ENCODE measurements at regions not wholly inside any gene's neighbourhood (a gene's known extent, or its start where the extent isn't known, plus 50 kb on each side); places are given as distances from the start of the nearest gene placed in this dataset.

GRCh38 chr21:32136546-32136945 lies 142.3 kb downstream of the MIS18A start:
- peaks cover 27% of the 10 kb centered on the region for H3K4me1 ChIP-seq (ENCODE audit: low read length)
- H3F3A ChIP-seq (ENCODE audit: insufficient read depth, low read length) = peaks cover 14% of the 10 kb centered on the region
- H3K9ac ChIP-seq (ENCODE audit: low read length) = no peak overlapping the region
- H4K20me1 ChIP-seq (ENCODE audit: insufficient read depth, low read length) = no peaks in the 10 kb centered on the region
- no peak overlapping the region for H2AFZ ChIP-seq (ENCODE audit: low read length)
- no peaks in the 10 kb centered on the region for H3K9me2 ChIP-seq (replicated peaks; ENCODE audit: insufficient read depth, low read length)
- no peaks in the 10 kb centered on the region for H3K9me3 ChIP-seq (replicated peaks; ENCODE audit: insufficient read depth, low read length)
- no peak overlapping the region for H3K4me3 ChIP-seq (ENCODE audit: low read length)
- TF ChIP-seq EZH2phosphoT487 (IDR thresholded peaks at IDR 0.05; ENCODE audit: low read length) (no peak), EZH2 (optimal IDR thresholded peaks at IDR 0.05; ENCODE audit: low read depth, low read length) (no peak)
- TF ChIP-seq, protein P1, sequence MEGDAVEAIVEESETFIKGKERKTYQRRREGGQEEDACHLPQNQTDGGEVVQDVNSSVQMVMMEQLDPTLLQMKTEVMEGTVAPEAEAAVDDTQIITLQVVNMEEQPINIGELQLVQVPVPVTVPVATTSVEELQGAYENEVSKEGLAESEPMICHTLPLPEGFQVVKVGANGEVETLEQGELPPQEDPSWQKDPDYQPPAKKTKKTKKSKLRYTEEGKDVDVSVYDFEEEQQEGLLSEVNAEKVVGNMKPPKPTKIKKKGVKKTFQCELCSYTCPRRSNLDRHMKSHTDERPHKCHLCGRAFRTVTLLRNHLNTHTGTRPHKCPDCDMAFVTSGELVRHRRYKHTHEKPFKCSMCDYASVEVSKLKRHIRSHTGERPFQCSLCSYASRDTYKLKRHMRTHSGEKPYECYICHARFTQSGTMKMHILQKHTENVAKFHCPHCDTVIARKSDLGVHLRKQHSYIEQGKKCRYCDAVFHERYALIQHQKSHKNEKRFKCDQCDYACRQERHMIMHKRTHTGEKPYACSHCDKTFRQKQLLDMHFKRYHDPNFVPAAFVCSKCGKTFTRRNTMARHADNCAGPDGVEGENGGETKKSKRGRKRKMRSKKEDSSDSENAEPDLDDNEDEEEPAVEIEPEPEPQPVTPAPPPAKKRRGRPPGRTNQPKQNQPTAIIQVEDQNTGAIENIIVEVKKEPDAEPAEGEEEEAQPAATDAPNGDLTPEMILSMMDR (IDR thresholded peaks at IDR 0.05; ENCODE audit: low read length) = no peak
- no peak overlapping the region for H3K27ac ChIP-seq (ENCODE audit: low read length)
- peaks cover 48% of the 10 kb centered on the region for H3K27me3 ChIP-seq (replicated peaks; ENCODE audit: insufficient read depth, low read length)
- no peak for DNase-seq
- H3K79me2 ChIP-seq (ENCODE audit: low read length) = no peaks in the 10 kb centered on the region
- H3K36me3 ChIP-seq (replicated peaks; ENCODE audit: insufficient read depth, low read length) = no peaks in the 10 kb centered on the region
- peak overlapping the region; percentile 63; the same call in 1 of the 2 replicates for H3K4me2 ChIP-seq (ENCODE audit: low read depth, low read length)

DNA sequence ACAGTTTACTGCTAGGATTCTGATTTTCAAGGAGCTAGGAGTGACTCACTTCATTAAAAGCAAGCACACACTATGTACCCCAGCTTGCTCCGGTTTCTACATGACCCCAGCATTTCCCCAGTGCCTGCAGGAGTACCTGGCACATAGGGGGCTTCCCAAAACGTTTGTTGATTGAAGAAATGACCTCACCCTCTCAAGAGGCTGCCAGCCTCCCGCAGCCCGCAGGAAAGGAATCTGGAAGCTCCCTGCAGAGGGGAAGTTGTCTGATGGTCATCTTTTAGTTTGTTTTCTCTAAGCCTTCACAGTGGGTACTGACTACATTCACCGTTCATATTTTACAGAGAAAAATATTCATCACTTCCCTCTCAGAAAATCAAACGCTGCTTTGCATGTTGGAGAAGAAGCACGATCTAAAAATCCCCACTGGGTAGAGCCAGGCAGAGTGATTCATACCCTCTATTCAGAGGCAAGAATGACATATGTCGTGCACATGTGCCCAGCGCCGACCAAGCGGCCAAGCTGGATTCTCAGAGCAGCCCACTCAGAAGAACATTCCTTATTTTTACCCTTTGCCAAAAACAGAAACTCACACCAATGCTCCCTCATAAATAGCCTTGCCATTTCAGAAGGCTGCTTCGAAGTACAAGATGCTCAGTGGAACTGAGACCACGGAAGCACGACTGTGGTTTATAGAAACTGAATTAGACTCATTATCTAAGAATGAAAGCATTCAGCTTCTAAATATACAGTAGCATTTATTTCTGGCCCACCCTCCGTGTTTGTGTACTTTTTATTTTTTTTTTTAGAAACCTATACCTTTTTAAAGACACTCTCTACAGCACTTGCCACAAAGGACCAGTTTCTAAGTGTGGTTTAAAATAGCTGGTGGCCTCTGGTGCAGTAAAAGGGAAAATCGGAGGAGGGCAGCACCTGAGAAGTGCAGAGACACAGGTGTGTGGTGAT lies 143.2 kb downstream of the MIS18A start:
- TF ChIP-seq EZH2phosphoT487 (IDR thresholded peaks at IDR 0.05; ENCODE audit: low read length) (no peak), EZH2 (optimal IDR thresholded peaks at IDR 0.05; ENCODE audit: low read depth, low read length) (no peak)
- TF ChIP-seq, protein P1 (IDR thresholded peaks at IDR 0.05; ENCODE audit: low read length) = peak; percentile 66
- Histone ChIP-seq H3K4me3 (ENCODE audit: low read length) (peak overlapping the region; percentile 37), H3K36me3 (replicated peaks; ENCODE audit: insufficient read depth, low read length) (no peaks in the 10 kb centered on the region), H3K9me3 (replicated peaks; ENCODE audit: insufficient read depth, low read length) (no peaks in the 10 kb centered on the region), H3K79me2 (ENCODE audit: low read length) (no peaks in the 10 kb centered on the region), H2AFZ (ENCODE audit: low read length) (peak overlapping the region; percentile 1; the same call in 1 of the 2 replicates), H3K27ac (ENCODE audit: low read length) (peak overlapping the region; percentile 41; the same call in 1 of the 2 replicates), H3K9ac (ENCODE audit: low read length) (no peak overlapping the region; the same call in 1 of the 2 replicates), H4K20me1 (ENCODE audit: insufficient read depth, low read length) (no peaks in the 10 kb centered on the region), H3K9me2 (replicated peaks; ENCODE audit: insufficient read depth, low read length) (no peaks in the 10 kb centered on the region), H3F3A (ENCODE audit: insufficient read depth, low read length) (peaks cover 14% of the 10 kb centered on the region), H3K4me2 (ENCODE audit: low read depth, low read length) (peak overlapping the region; percentile 63), H3K27me3 (replicated peaks; ENCODE audit: insufficient read depth, low read length) (peaks cover 49% of the 10 kb centered on the region), H3K4me1 (ENCODE audit: low read length) (peaks cover 27% of the 10 kb centered on the region)
- DNase-seq = peak; percentile 87

- Histone ChIP-seq H3K27ac (ENCODE audit: low read length) (no peak overlapping the region), H3K9ac (ENCODE audit: low read length) (no peak overlapping the region), H3K4me3 (ENCODE audit: low read length) (no peak overlapping the region), H3K79me2 (ENCODE audit: low read length) (no peaks in the 10 kb centered on the region), H3F3A (ENCODE audit: insufficient read depth, low read length) (peaks cover 14% of the 10 kb centered on the region), H3K36me3 (replicated peaks; ENCODE audit: insufficient read depth, low read length) (no peaks in the 10 kb centered on the region), H2AFZ (ENCODE audit: low read length) (no peak overlapping the region), H4K20me1 (ENCODE audit: insufficient read depth, low read length) (no peaks in the 10 kb centered on the region), H3K9me2 (replicated peaks; ENCODE audit: insufficient read depth, low read length) (no peaks in the 10 kb centered on the region), H3K4me1 (ENCODE audit: low read length) (peaks cover 27% of the 10 kb centered on the region), H3K27me3 (replicated peaks; ENCODE audit: insufficient read depth, low read length) (peaks cover 49% of the 10 kb centered on the region), H3K4me2 (ENCODE audit: low read depth, low read length) (peak overlapping the region; percentile 63; the same call in 1 of the 2 replicates), H3K9me3 (replicated peaks; ENCODE audit: insufficient read depth, low read length) (no peaks in the 10 kb centered on the region)
- TF ChIP-seq EZH2 (optimal IDR thresholded peaks at IDR 0.05; ENCODE audit: low read depth, low read length) = no peak
- TF ChIP-seq, protein P1 (IDR thresholded peaks at IDR 0.05; ENCODE audit: low read length) = no peak
- TF ChIP-seq EZH2phosphoT487 (IDR thresholded peaks at IDR 0.05; ENCODE audit: low read length) = no peak
- DNase-seq = no peak
Observed at GRCh38 chr21:32134441-32135130, 144.3 kb downstream of the MIS18A start.

Measured in MM.1S (cell line).